ENCODE measurements at regions not wholly inside any gene's neighbourhood (a gene's known extent, or its start where the extent isn't known, plus 50 kb on each side); places are given as distances from the start of the nearest gene placed in this dataset.

GRCh38 chr18:34647251-34647650 is 62.8 kb upstream of the DTNA start:
- Mint-ChIP-seq H3K9me3 (no peaks in the 10 kb centered on the region), H3K27ac (no peak overlapping the region), H3K27me3 (peaks cover 8% of the 10 kb centered on the region), H3K36me3 (ENCODE audit: low read depth) (no peaks in the 10 kb centered on the region), H3K4me3 (no peak overlapping the region), H3K4me1 (peaks cover 5% of the 10 kb centered on the region)
- no peak for DNase-seq
- intact Hi-C loops (cut with micrococcal nuclease), result no loop called here

- H3K4me1 Mint-ChIP-seq, result peaks cover 6% of the 10 kb centered on the region
- H3K4me3 Mint-ChIP-seq, result no peak overlapping the region
- peaks cover 9% of the 10 kb centered on the region for H3K27me3 Mint-ChIP-seq
- no peak for DNase-seq
- no peaks in the 10 kb centered on the region for H3K36me3 Mint-ChIP-seq (ENCODE audit: low read depth)
- intact Hi-C loops (cut with micrococcal nuclease), result no loop called here
- H3K27ac Mint-ChIP-seq, result no peak overlapping the region
- H3K9me3 Mint-ChIP-seq, result no peaks in the 10 kb centered on the region
These were observed 61.7 kb upstream of the DTNA start for GRCh38 chr18:34648269-34648985.

DNA sequence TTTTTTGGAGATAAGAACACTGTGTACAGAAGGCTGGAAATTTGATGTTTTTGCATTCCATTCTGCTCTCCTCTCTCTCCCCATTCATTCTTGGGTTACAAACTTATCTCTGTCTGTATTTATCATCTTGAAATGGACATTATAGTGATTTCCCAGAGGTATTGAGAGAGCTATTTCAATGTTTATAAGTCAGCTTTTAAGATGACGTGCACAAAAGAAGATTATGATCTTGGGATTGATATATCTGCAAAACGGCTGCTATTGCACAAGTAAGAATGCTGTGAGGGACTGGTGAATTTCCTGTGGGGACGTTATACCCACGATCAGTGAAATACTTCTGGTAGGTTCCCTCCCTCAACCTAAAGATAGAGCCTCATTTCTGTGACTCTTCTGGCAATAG is 61.0 kb upstream of the DTNA start:
- Mint-ChIP-seq H3K27me3 (peaks cover 9% of the 10 kb centered on the region), H3K9me3 (no peaks in the 10 kb centered on the region), H3K4me3 (no peak overlapping the region), H3K4me1 (peaks cover 6% of the 10 kb centered on the region), H3K27ac (no peak overlapping the region), H3K36me3 (ENCODE audit: low read depth) (no peaks in the 10 kb centered on the region)
- intact Hi-C loops (cut with micrococcal nuclease), result no loop called here
- DNase-seq, result no peak

DNA sequence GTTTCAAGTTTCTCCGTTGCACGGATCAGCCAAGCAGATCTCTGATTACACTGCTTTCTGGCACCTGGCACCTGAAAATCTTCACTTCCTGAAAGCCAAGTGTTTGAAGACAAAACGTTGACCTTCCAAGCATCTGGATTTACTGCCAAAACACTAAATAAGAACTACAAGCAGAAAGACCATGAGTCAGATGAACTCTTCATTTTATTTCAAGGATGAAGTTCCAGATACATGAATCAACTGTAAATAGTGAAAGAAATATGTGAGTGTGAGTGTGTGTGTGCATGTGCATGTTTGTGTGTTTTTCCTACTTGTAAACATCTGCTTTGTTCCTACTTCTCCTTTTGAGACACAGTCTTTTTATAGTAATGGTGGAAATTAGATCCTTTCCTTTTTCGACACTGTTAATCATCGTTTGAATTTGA is 60.0 kb upstream of the DTNA start:
- no peaks in the 10 kb centered on the region for H3K36me3 Mint-ChIP-seq (ENCODE audit: low read depth)
- peaks cover 9% of the 10 kb centered on the region for H3K27me3 Mint-ChIP-seq
- intact Hi-C loops (cut with micrococcal nuclease), result no loop called here
- H3K4me3 Mint-ChIP-seq, result no peak overlapping the region
- H3K27ac Mint-ChIP-seq, result no peak overlapping the region
- peaks cover 6% of the 10 kb centered on the region for H3K4me1 Mint-ChIP-seq
- no peak for DNase-seq
- no peaks in the 10 kb centered on the region for H3K9me3 Mint-ChIP-seq

DNA sequence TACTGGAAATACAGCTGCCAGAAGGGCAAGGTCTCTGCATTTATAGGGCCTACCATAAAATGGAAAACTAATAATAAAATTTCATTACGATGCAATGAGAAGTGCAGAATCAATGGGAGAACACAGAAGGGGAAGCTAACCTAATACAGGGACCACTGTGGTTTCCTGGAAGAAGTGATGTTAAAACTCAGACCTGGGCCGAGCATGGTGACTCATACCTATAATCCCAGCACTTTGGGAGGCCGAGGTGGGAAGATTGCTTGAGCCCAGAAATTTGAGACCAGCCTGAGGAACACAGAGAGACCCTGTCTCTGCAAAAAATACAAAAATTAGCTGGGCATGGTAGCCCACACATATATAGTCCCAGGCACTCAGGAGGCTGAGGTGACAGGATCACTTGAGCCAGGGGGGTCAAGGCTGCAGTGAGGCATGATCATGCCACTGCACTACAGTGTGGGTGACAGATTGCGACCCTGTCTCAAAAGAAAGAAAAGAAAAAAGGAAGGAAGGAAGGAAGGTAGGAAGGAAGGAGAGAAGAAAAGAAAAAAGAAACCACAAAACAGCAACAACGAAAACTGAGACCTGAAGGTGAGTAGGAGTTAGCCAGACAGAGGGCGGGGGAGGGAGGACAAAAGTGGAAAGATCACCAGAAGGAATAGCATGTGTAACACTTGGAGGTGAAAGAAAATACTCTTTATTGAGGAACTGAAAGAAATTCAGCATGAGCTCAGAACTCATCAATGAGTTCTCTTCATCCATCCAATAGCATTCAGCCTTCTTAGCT is 58.3 kb upstream of the DTNA start:
- peaks cover 9% of the 10 kb centered on the region for H3K27me3 Mint-ChIP-seq
- H3K9me3 Mint-ChIP-seq, result no peaks in the 10 kb centered on the region
- intact Hi-C loops (cut with micrococcal nuclease), result no loop called here

GRCh38 chr18:34655131-34655530 is 55.0 kb upstream of the DTNA start:
- H3K27me3 Mint-ChIP-seq, result peaks cover 19% of the 10 kb centered on the region
- intact Hi-C loops (cut with micrococcal nuclease), result no loop called here
- no peak overlapping the region for H3K4me3 Mint-ChIP-seq
- H3K9me3 Mint-ChIP-seq, result no peaks in the 10 kb centered on the region
- peaks cover 6% of the 10 kb centered on the region for H3K4me1 Mint-ChIP-seq
- no peak overlapping the region for H3K27ac Mint-ChIP-seq
- DNase-seq, result no peak
- H3K36me3 Mint-ChIP-seq (ENCODE audit: low read depth), result no peaks in the 10 kb centered on the region

More for the DNA sequence above, 58.3 kb upstream of the DTNA start:
- Mint-ChIP-seq H3K27ac (no peak overlapping the region), H3K4me1 (peaks cover 6% of the 10 kb centered on the region), H3K36me3 (ENCODE audit: low read depth) (no peaks in the 10 kb centered on the region), H3K4me3 (no peak overlapping the region)
- DNase-seq, result no peak

DNA sequence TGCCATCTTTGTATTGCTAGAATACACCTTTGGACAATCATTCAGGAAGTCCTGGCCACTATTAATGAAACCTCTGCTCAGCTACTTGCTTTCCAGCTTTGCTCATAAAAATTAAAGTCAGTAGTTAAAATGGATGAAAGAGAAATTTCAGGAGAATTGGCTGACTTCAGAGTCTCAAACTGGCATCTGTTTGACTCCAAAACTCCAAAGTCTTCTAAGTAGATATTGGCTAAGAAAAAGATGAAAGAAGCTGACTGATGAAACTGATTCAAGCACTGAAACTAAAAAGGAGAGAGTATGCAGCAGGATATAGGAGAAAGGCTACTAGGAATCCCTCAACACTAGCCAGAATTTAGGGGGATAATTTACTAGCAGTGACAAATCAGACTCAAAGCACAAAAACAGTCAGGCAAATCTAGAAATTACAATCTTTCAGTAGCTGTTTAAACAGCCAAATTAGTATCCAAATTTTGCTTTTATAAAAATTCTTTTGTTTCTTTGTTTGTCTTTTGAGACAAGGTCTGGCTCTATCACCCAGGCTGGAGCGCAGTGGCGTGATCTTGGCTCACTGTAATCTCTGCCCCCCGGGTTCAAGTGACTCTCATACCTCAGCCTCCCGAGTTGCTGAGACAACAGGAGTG is 52.1 kb upstream of the DTNA start:
- no peaks in the 10 kb centered on the region for H3K9me3 Mint-ChIP-seq
- no peak overlapping the region for H3K4me3 Mint-ChIP-seq
- no peaks in the 10 kb centered on the region for H3K36me3 Mint-ChIP-seq (ENCODE audit: low read depth)
- H3K27ac Mint-ChIP-seq, result no peak overlapping the region
- intact Hi-C loops (cut with micrococcal nuclease), result no loop called here
- H3K4me1 Mint-ChIP-seq, result no peaks in the 10 kb centered on the region
- no peak for DNase-seq
- H3K27me3 Mint-ChIP-seq, result peaks cover 19% of the 10 kb centered on the region

DNA sequence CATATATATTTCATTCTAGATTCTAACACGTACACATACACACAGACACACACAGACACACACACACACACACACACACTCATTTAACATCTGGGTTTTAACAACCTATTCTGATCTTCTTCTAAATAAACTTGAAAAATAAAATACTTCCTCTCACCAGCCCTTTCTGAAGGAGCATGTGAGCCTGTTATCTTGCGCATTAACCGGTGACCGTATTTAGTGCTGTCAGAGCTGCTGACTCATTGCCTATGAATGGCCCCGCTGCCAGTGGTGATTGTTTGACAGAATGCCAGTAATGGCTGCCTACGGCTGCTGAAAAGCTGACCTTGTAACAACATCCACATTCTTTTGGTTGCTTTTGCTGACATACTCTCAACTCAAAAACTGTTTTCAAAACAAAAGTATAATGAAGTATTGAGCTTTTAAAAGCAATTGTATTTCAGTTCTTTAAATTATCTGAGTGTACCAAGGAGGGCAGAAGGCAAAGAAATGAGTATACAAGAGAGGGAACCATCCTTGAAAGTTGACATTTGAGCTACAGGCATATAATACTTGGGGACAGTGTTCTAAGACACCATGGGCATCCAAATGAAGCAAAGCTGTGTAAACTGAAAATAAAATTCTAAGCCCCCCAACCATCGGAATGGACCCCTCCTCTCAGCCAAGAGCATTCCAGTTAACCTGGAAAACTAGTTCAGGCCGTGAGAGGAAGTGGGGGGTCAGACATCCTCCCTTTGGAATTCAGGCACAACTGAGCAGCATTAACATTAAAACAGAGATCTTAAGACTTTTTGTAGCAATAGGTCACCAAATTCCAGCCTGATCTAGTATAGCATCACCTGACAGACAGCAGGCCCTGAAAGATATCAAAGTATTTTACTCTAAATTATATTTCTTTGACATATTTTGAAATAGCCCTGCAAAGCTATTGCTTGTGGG is 50.2 kb upstream of the DTNA start:
- intact Hi-C loops (cut with micrococcal nuclease), result no loop called here
- no peak for DNase-seq
- Mint-ChIP-seq H3K9me3 (no peaks in the 10 kb centered on the region), H3K27ac (no peak overlapping the region), H3K27me3 (peaks cover 19% of the 10 kb centered on the region), H3K36me3 (ENCODE audit: low read depth) (no peaks in the 10 kb centered on the region), H3K4me3 (no peak overlapping the region), H3K4me1 (no peaks in the 10 kb centered on the region)

All from activated CD4-positive, alpha-beta T cell treated with anti-CD3 and anti-CD28 coated beads, Interleukin-2, amount 10 ng/mL, durations not matched to agents 24 days and 14 days (primary cell).